Heart left ventricle (tissue), 16 donors: ENCODE measurements at regions not wholly inside any gene's neighbourhood (a gene's known extent, or its start where the extent isn't known, plus 50 kb on each side); places are given as distances from the start of the nearest gene placed in this dataset.

ENCODE experiments used
- ATAC-seq, 4 donors: fragments of 200-7000 bp; cut with Tn5 transposase; one replicate each; pipeline ENCODE4 v1.9.1; 2020 to 2022; ENCODE audit warnings: moderate library complexity in 4 of 4, mild to moderate bottlenecking in 3 of 4, moderate number of reproducible peaks in 1 of 4
- DNase-seq, 5 donors: peaks; one replicate each; pipeline ENCODE4 v3.0.0-alpha.2; 2020
- H3K27ac ChIP-seq, 12 donors: fragments of 200-600 bp; sonication (generic) in 4 of 12; one replicate each; pipeline versions ENCODE4 v1.5.0 to v1.8.0; 2016 to 2022; ENCODE audit warnings: mild to moderate bottlenecking in 2 of 12
- H3K27me3 ChIP-seq, 9 donors: fragments of 200-600 bp; sonication (generic) in 2 of 9; one replicate each; pipeline versions ENCODE4 v1.5.1 to v1.8.0; 2016 to 2022; ENCODE audit warnings: mild to moderate bottlenecking in 3 of 9
- H3K36me3 ChIP-seq, 9 donors: fragments of 200-600 bp; sonication (generic) in 2 of 9; one replicate each; pipeline versions ENCODE4 v1.5.0 to v1.8.0; 2018 to 2022; ENCODE audit warnings: mild to moderate bottlenecking in 2 of 9
- H3K4me1 ChIP-seq, 12 donors: fragments of 200-600 bp; sonication (generic) in 4 of 12; one replicate each; pipeline versions ENCODE4 v1.5.0 to v1.8.0; 2016 to 2022; ENCODE audit warnings: mild to moderate bottlenecking in 3 of 12
- H3K4me3 ChIP-seq, 12 donors: fragments of 200-600 bp; sonication (generic) in 4 of 12; one replicate each; pipeline versions ENCODE4 v1.5.0 to v1.8.0; 2017 to 2022; ENCODE audit warnings: mild to moderate bottlenecking in 9 of 12, moderate library complexity in 4 of 12
- H3K9me3 ChIP-seq, 12 donors: fragments of 200-600 bp; sonication (generic) in 4 of 12; one replicate each; pipeline versions ENCODE4 v1.5.0 to v1.8.0; 2016 to 2022; ENCODE audit warnings: mild to moderate bottlenecking in 1 of 12
- POLR2A ChIP-seq, 2 donors: fragments of 450-650 bp; IDR thresholded peaks; one replicate each; pipeline ENCODE4 v1.6.1; 2017; ENCODE audit warnings: antibody characterized with exemption in 2 of 2, mild to moderate bottlenecking in 2 of 2, moderate library complexity in 2 of 2
- WGBS, 4 donors: extraction: QIAGEN DNeasy Blood & Tissue Kit in 2 of 4; methylation state at CpG; one replicate each; pipeline versions ENCODE4 v1.1.5 to v1.1.7; 2013 to 2018; 5-methylcytosine and 5-hydroxymethylcytosine counted together
- intact Hi-C, 10 donors: fragments of 100-400 bp; cut with DNase I; formaldehyde crosslinking; loops; one replicate each; pipeline versions ENCODE4 v1.11.1 to v1.14.2; 2022
- TF ChIP-seq, protein P1 (sequence below), 12 donors: fragments of 200-600 bp; sonication (generic) in 4 of 12; IDR thresholded peaks; one replicate each; pipeline versions ENCODE4 v1.5.0 to v1.8.0; 2018 to 2022; ENCODE audit warnings: antibody characterized with exemption in 12 of 12, mild to moderate bottlenecking in 5 of 12
- donor health status: ischemic (EF 13 %, LVEDD 7.1; RV severe dilation, severe dysfunction).
- donor health status: healthy with polysubstance abuse.
- donor health status: DM: no; HTN: yes; CAD: no.
- donor health status: DM: no; HTN: no; CAD: no.
- donor health status: ischemic (EF 25% LVEDD 6.9; RV normal size, moderate dysfunction).
- donor health status: ischemic (EF 25% LVEDD 5.7; RV mildly dilated, moderate dysfunction).
- donor health status: healthy.
- donor health status: DM: yes; HTN: yes; CAD: no.
- donor health status: ischemic (EF 35%, LVEDD 5.7; RV mildly dilated, moderate dysfunction).
- donor health status: nonischemic (EF 11% LVEDD 7.7; RV severe dilation, severe dysfunction).
- donor health status: DM: yes; HTN: yes; CAD: no.
- donor health status: PGD.
- donor health status: ischemic (EF 29% LVEDD 5.4; RV normal size, mild dysfunction).
- donor health status: nonischemic (EF 23%, LVEDD 6.1; RV moderate dilation, normal function).

DNA sequence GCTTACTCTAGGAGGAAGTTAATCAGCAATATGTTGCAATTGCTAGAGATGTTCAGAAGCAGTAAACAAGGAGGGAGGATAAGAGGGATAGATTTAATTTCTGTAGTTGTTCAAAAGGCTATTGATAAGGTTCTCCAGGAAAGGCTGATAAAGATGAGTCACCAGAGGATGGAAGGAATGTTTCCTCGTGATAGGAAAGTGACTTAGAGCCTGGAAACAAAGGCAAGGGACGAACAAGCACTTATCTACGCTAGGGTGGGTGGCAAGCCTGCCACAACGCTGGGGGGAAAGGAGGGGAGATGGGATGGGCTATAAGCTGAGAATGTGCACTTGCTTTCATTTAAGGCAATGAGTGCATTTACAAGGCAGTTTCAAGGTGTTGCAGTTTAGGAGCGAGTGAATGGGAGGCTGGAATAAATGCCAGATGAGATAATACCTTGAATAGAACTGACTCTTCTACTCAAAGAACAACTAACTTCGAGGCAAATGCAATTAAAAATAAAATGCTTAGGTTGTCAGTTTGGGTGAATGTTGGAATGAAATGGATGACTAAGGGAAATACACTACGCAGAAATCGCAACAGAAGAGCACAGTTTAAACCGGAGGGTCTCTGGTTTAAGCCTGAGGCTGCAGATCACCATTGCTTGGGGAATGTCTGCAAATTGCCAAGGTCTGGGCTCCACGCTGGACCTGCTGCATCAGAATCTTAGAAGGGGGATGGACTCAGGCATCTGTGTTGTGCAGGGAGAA is 76.0 kb upstream of the RBBP6 start:
- no peak for TF ChIP-seq POLR2A (IDR thresholded peaks at IDR 0.05)
- TF ChIP-seq, protein P1, sequence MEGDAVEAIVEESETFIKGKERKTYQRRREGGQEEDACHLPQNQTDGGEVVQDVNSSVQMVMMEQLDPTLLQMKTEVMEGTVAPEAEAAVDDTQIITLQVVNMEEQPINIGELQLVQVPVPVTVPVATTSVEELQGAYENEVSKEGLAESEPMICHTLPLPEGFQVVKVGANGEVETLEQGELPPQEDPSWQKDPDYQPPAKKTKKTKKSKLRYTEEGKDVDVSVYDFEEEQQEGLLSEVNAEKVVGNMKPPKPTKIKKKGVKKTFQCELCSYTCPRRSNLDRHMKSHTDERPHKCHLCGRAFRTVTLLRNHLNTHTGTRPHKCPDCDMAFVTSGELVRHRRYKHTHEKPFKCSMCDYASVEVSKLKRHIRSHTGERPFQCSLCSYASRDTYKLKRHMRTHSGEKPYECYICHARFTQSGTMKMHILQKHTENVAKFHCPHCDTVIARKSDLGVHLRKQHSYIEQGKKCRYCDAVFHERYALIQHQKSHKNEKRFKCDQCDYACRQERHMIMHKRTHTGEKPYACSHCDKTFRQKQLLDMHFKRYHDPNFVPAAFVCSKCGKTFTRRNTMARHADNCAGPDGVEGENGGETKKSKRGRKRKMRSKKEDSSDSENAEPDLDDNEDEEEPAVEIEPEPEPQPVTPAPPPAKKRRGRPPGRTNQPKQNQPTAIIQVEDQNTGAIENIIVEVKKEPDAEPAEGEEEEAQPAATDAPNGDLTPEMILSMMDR (IDR thresholded peaks at IDR 0.05) = no peak
- Histone ChIP-seq H3K4me1 (no peaks in the 10 kb centered on the region), H3K4me3 (no peak overlapping the region), H3K27me3 (peaks cover 0 to 10% (median 3%) of the 10 kb centered on the region in 9 donors), H3K9me3 (peaks cover 0 to 7% (median 0%) of the 10 kb centered on the region in 12 donors), H3K36me3 (no peaks in the 10 kb centered on the region), H3K27ac (no peak overlapping the region)
- ATAC-seq = no peak
- 29 to 36% (median 33%) methylated on average over 10 of the region's 10 CpGs for WGBS, 4 donors
- DNase-seq = no peak
- intact Hi-C loops = no loop called here

GRCh38 chr16:24471561-24472350 is 67.6 kb upstream of the RBBP6 start:
- H3K27me3 ChIP-seq = peaks cover 0 to 7% (median 0%) of the 10 kb centered on the region in 9 donors
- no peak overlapping the region for H3K4me3 ChIP-seq
- H3K36me3 ChIP-seq = no peaks in the 10 kb centered on the region
- H3K27ac ChIP-seq = no peak overlapping the region
- no peak for TF ChIP-seq POLR2A (IDR thresholded peaks at IDR 0.05)
- TF ChIP-seq, protein P1 (IDR thresholded peaks at IDR 0.05) = no peak
- intact Hi-C loops = no loop called here
- WGBS, 4 donors = 37 to 48% (median 44%) methylated on average over 7 of the region's 7 CpGs
- ATAC-seq (no peak), DNase-seq (no peak)
- peaks cover 0 to 21% (median 5%) of the 10 kb centered on the region in 12 donors for H3K9me3 ChIP-seq
- no peaks in the 10 kb centered on the region for H3K4me1 ChIP-seq

GRCh38 chr16:24477492-24477891 is 61.9 kb upstream of the RBBP6 start:
- no peak for TF ChIP-seq POLR2A (IDR thresholded peaks at IDR 0.05)
- TF ChIP-seq, protein P1 (IDR thresholded peaks at IDR 0.05) = no peak
- no peak overlapping the region for H3K4me3 ChIP-seq
- DNase-seq (no peak), ATAC-seq (no peak)
- intact Hi-C loops = no loop called here
- no peak overlapping the region for H3K27ac ChIP-seq
- no peaks in the 10 kb centered on the region for H3K4me1 ChIP-seq
- peaks cover 0 to 21% (median 5%) of the 10 kb centered on the region in 12 donors for H3K9me3 ChIP-seq
- peaks cover 0 to 5% (median 0%) of the 10 kb centered on the region in 9 donors for H3K27me3 ChIP-seq
- WGBS, 4 donors = 76 to 82% (median 80%) methylated on average over 6 of the region's 6 CpGs
- H3K36me3 ChIP-seq = no peaks in the 10 kb centered on the region

- H3K4me3 ChIP-seq = no peak overlapping the region
Observed at GRCh38 chr16:24478401-24478800, 61.0 kb upstream of the RBBP6 start.

More at GRCh38 chr16:24478401-24478800, 61.0 kb upstream of the RBBP6 start:
- H3K27ac ChIP-seq = no peak overlapping the region
- H3K9me3 ChIP-seq = peaks cover 0 to 21% (median 5%) of the 10 kb centered on the region in 12 donors
- H3K4me1 ChIP-seq = no peaks in the 10 kb centered on the region
- intact Hi-C loops = no loop called here
- no peaks in the 10 kb centered on the region for H3K36me3 ChIP-seq
- WGBS, 4 donors = 77 to 83% (median 79%) methylated on average over 7 of the region's 7 CpGs
- TF ChIP-seq, protein P1 (IDR thresholded peaks at IDR 0.05) = no peak
- H3K27me3 ChIP-seq = peaks cover 0 to 5% (median 0%) of the 10 kb centered on the region in 9 donors
- DNase-seq = no peak
- ATAC-seq = no peak
